ENCODE measurements at regions not wholly inside any gene's neighbourhood (a gene's known extent, or its start where the extent isn't known, plus 50 kb on each side); places are given as distances from the start of the nearest gene placed in this dataset.
"Not testable (repeated sequence)": the region's sequence is repeated elsewhere in the genome, so short reads cannot be mapped to it uniquely, and the experiment has no call there.

- DNase-seq = no peak
Observed at GRCh38 chr4:188287169-188287894, 148.1 kb downstream of the TRIML1 start.

GRCh38 chr4:188289531-188290125 lies 150.4 kb downstream of the TRIML1 start:
- DNase-seq = no peak

GRCh38 chr4:188295899-188296298 lies 156.7 kb downstream of the TRIML1 start:
- DNase-seq = no peak

GRCh38 chr4:188296331-188296730 lies 157.1 kb downstream of the TRIML1 start:
- no peak for DNase-seq

- DNase-seq = no peak
Observed at GRCh38 chr4:188297873-188298272, 158.6 kb downstream of the TRIML1 start.

GRCh38 chr4:188299161-188299560 lies 159.9 kb downstream of the TRIML1 start:
- no peak for DNase-seq

- no peak for DNase-seq
Observed at GRCh38 chr4:188300385-188300784, 161.1 kb downstream of the TRIML1 start.

- DNase-seq = no peak
Observed at GRCh38 chr4:188305690-188306089, 166.4 kb downstream of the TRIML1 start.

- DNase-seq = no peak
Observed at GRCh38 chr4:188307591-188307990, 168.3 kb downstream of the TRIML1 start.

- no peak for DNase-seq
Observed at GRCh38 chr4:188308142-188308541, 168.9 kb downstream of the TRIML1 start.

GRCh38 chr4:188316391-188316790 lies 177.2 kb downstream of the TRIML1 start:
- no peak for DNase-seq

GRCh38 chr4:188328966-188329365 lies 189.7 kb downstream of the TRIML1 start:
- no peak for DNase-seq

GRCh38 chr4:188329521-188329920 lies 190.3 kb downstream of the TRIML1 start:
- DNase-seq = no peak

GRCh38 chr4:188332265-188332664 lies 193.0 kb downstream of the TRIML1 start:
- no peak for DNase-seq

- DNase-seq = no peak
Observed at GRCh38 chr4:188336891-188337290, 197.7 kb downstream of the TRIML1 start.

- DNase-seq = no peak
Observed at GRCh38 chr4:188341428-188341827, 202.2 kb downstream of the TRIML1 start.

- DNase-seq = no peak
Observed at GRCh38 chr4:188346171-188346809, 207.0 kb downstream of the TRIML1 start.

- DNase-seq = no peak
Observed at GRCh38 chr4:188347339-188347738, 208.1 kb downstream of the TRIML1 start.

- not testable (repeated sequence) for DNase-seq
Observed at GRCh38 chr4:188349569-188349968, 210.3 kb downstream of the TRIML1 start.

- DNase-seq = no peak
Observed at GRCh38 chr4:188363196-188363595, 224.0 kb downstream of the TRIML1 start.

GRCh38 chr4:188370777-188371176 lies 231.5 kb downstream of the TRIML1 start:
- DNase-seq = no peak

GRCh38 chr4:188372058-188372457 lies 232.8 kb downstream of the TRIML1 start:
- no peak for DNase-seq

GRCh38 chr4:188372829-188373228 lies 233.6 kb downstream of the TRIML1 start:
- DNase-seq = peak; percentile 38

- no peak for DNase-seq
Observed at GRCh38 chr4:188374871-188375270, 235.6 kb downstream of the TRIML1 start.
